ENCODE measurements at regions not wholly inside any gene's neighbourhood (a gene's known extent, or its start where the extent isn't known, plus 50 kb on each side); places are given as distances from the start of the nearest gene placed in this dataset.
A peak's percentile ranks its signal among the peaks of the same experiment; 100 is the strongest.

- H2BK120ac ChIP-seq (ENCODE audit: low read depth, low read length): no peak overlapping the region
- no peaks in the 10 kb centered on the region for H3K27me3 ChIP-seq (ENCODE audit: control insufficient read depth in 3 of 3, insufficient read depth in 3 of 3, low read depth in 1 of 3, low read length in 3 of 3)
- DNase-seq (ENCODE audit: low spot score): no peak
- H3K23ac ChIP-seq (ENCODE audit: low read depth, low read length, poor library complexity): no peak overlapping the region
- H2BK15ac ChIP-seq (ENCODE audit: low read length): no peak overlapping the region
- no peak overlapping the region for H2BK5ac ChIP-seq (ENCODE audit: low read length)
- H2AK5ac ChIP-seq (ENCODE audit: low read depth, low read length): peak overlapping the region; percentile 56
- H4K8ac ChIP-seq (ENCODE audit: low read depth, low read length): no peak overlapping the region
- H4K91ac ChIP-seq (ENCODE audit: low read depth, low read length, poor library complexity): no peak overlapping the region
- no peak overlapping the region for H3K27ac ChIP-seq (replicated peaks; ENCODE audit: low read length)
- peak overlapping the region; percentile 10 for H3K9ac ChIP-seq (ENCODE audit: low read depth, low read length, poor library complexity)
- peaks cover 0 to 2% of the 10 kb centered on the region in 2 donors for H3K9me3 ChIP-seq (replicated peaks in 1 of 2; ENCODE audit: control insufficient read depth in 2 of 2, insufficient read depth in 1 of 2, low read depth in 1 of 2, low read length in 2 of 2)
- H3K79me1 ChIP-seq (ENCODE audit: low read depth, low read length): no peaks in the 10 kb centered on the region
- no peaks in the 10 kb centered on the region for H3K36me3 ChIP-seq (replicated peaks in 1 of 2; ENCODE audit: control insufficient read depth in 2 of 2, insufficient read depth in 2 of 2, low read length in 2 of 2)
- no CpG with 5 or more reads among the region's 12 CpGs for WGBS, 2 donors (ENCODE audit: extremely low coverage in 2 of 2, insufficient read length in 2 of 2, insufficient replicate concordance in 1 of 2)
- no peak overlapping the region for H3K4me3 ChIP-seq (ENCODE audit: low read length in 2 of 2)
- no peak overlapping the region for H3K4me2 ChIP-seq (ENCODE audit: insufficient read depth, low read length, poor library complexity, severe bottlenecking)
- peak overlapping the region; percentile 13 for H3K18ac ChIP-seq (ENCODE audit: low read length)
- H2AFZ ChIP-seq (ENCODE audit: low read length): peak overlapping the region; percentile 80
- peaks cover 0 to 7% of the 10 kb centered on the region in 2 donors for H3K4me1 ChIP-seq (ENCODE audit: control insufficient read depth in 2 of 2, insufficient read depth in 1 of 2, low read depth in 1 of 2, low read length in 2 of 2)
- H3K4ac ChIP-seq (ENCODE audit: low read length): no peak overlapping the region
- no peak overlapping the region for H2BK12ac ChIP-seq (ENCODE audit: low read length)
- H3K14ac ChIP-seq (ENCODE audit: low read length): no peak overlapping the region
These were observed 73.4 kb upstream of the BOD1 start for GRCh38 chr5:173689737-173690360.

- Histone ChIP-seq H3K14ac (ENCODE audit: low read length) (peak overlapping the region; percentile 43), H2BK12ac (ENCODE audit: low read length) (no peak overlapping the region), H3K4ac (ENCODE audit: low read length) (no peak overlapping the region), H3K36me3 (replicated peaks in 1 of 2; ENCODE audit: control insufficient read depth in 2 of 2, insufficient read depth in 2 of 2, low read length in 2 of 2) (no peaks in the 10 kb centered on the region), H2AK5ac (ENCODE audit: low read depth, low read length) (no peak overlapping the region), H3K9me3 (replicated peaks in 1 of 2; ENCODE audit: control insufficient read depth in 2 of 2, insufficient read depth in 1 of 2, low read depth in 1 of 2, low read length in 2 of 2) (peaks cover 0 to 2% of the 10 kb centered on the region in 2 donors), H2BK15ac (ENCODE audit: low read length) (no peak overlapping the region), H3K23ac (ENCODE audit: low read depth, low read length, poor library complexity) (no peak overlapping the region), H3K18ac (ENCODE audit: low read length) (no peak overlapping the region), H3K27me3 (ENCODE audit: control insufficient read depth in 3 of 3, insufficient read depth in 3 of 3, low read depth in 1 of 3, low read length in 3 of 3) (peaks cover 0 to 3% (median 0%) of the 10 kb centered on the region in 3 experiments), H3K9ac (ENCODE audit: low read depth, low read length, poor library complexity) (peak overlapping the region; percentile 3), H3K79me1 (ENCODE audit: low read depth, low read length) (no peaks in the 10 kb centered on the region), H3K27ac (replicated peaks; ENCODE audit: low read length) (no peak overlapping the region), H2BK120ac (ENCODE audit: low read depth, low read length) (no peak overlapping the region), H3K4me2 (ENCODE audit: insufficient read depth, low read length, poor library complexity, severe bottlenecking) (no peak overlapping the region), H3K4me3 (ENCODE audit: low read length in 2 of 2) (no peak overlapping the region), H3K4me1 (ENCODE audit: control insufficient read depth in 2 of 2, insufficient read depth in 1 of 2, low read depth in 1 of 2, low read length in 2 of 2) (peaks cover 0 to 7% of the 10 kb centered on the region in 2 donors), H4K91ac (ENCODE audit: low read depth, low read length, poor library complexity) (no peak overlapping the region), H4K8ac (ENCODE audit: low read depth, low read length) (no peak overlapping the region), H2AFZ (ENCODE audit: low read length) (no peak overlapping the region), H2BK5ac (ENCODE audit: low read length) (no peak overlapping the region)
- no peak for DNase-seq (ENCODE audit: low spot score)
These were observed 75.5 kb upstream of the BOD1 start for GRCh38 chr5:173691931-173692330.

DNA sequence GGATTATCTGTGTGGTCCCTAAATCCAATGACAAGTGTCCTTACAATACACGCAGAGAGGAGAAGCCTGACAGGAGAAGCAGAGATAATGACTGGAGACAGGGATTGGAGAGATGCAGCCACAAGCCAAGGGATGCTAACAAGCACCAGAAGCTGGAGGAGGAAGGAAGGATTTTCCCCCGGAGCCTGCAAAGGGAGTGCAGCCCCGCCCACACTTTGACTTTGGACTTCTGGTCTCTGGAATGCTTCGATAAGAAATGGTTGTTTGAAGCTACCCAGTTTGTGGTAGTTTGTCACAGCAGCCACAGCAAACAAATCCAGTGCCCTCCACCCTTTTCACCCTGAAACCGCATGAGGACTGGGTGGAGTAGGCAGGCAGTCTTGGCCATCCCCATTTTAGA lies 77.2 kb upstream of the BOD1 start:
- Histone ChIP-seq H3K4ac (ENCODE audit: low read length) (no peak overlapping the region), H2BK120ac (ENCODE audit: low read depth, low read length) (no peak overlapping the region), H3K14ac (ENCODE audit: low read length) (no peak overlapping the region), H2AK5ac (ENCODE audit: low read depth, low read length) (no peak overlapping the region), H3K23ac (ENCODE audit: low read depth, low read length, poor library complexity) (no peak overlapping the region), H2BK12ac (ENCODE audit: low read length) (no peak overlapping the region), H2BK5ac (ENCODE audit: low read length) (no peak overlapping the region), H2AFZ (ENCODE audit: low read length) (no peak overlapping the region), H3K4me1 (ENCODE audit: control insufficient read depth in 2 of 2, insufficient read depth in 1 of 2, low read depth in 1 of 2, low read length in 2 of 2) (peaks cover 0 to 7% of the 10 kb centered on the region in 2 donors), H3K36me3 (replicated peaks in 1 of 2; ENCODE audit: control insufficient read depth in 2 of 2, insufficient read depth in 2 of 2, low read length in 2 of 2) (no peaks in the 10 kb centered on the region), H2BK15ac (ENCODE audit: low read length) (no peak overlapping the region), H3K4me2 (ENCODE audit: insufficient read depth, low read length, poor library complexity, severe bottlenecking) (no peak overlapping the region), H3K9me3 (replicated peaks in 1 of 2; ENCODE audit: control insufficient read depth in 2 of 2, insufficient read depth in 1 of 2, low read depth in 1 of 2, low read length in 2 of 2) (peaks cover 0 to 2% of the 10 kb centered on the region in 2 donors), H3K79me1 (ENCODE audit: low read depth, low read length) (no peaks in the 10 kb centered on the region), H3K18ac (ENCODE audit: low read length) (no peak overlapping the region), H3K4me3 (ENCODE audit: low read length in 2 of 2) (no peak overlapping the region), H3K27me3 (ENCODE audit: control insufficient read depth in 3 of 3, insufficient read depth in 3 of 3, low read depth in 1 of 3, low read length in 3 of 3) (peaks cover 0 to 11% (median 0%) of the 10 kb centered on the region in 3 experiments), H4K91ac (ENCODE audit: low read depth, low read length, poor library complexity) (no peak overlapping the region), H3K27ac (replicated peaks; ENCODE audit: low read length) (no peak overlapping the region), H4K8ac (ENCODE audit: low read depth, low read length) (no peak overlapping the region), H3K9ac (ENCODE audit: low read depth, low read length, poor library complexity) (no peak overlapping the region)
- DNase-seq (ENCODE audit: low spot score): no peak
- no CpG with 5 or more reads among the region's 5 CpGs for WGBS, 2 donors (ENCODE audit: extremely low coverage in 2 of 2, insufficient read length in 2 of 2, insufficient replicate concordance in 1 of 2)

GRCh38 chr5:173696216-173696615 lies 79.8 kb upstream of the BOD1 start:
- Histone ChIP-seq H3K4ac (ENCODE audit: low read length) (no peak overlapping the region), H2BK5ac (ENCODE audit: low read length) (no peak overlapping the region), H3K4me2 (ENCODE audit: insufficient read depth, low read length, poor library complexity, severe bottlenecking) (no peak overlapping the region), H3K4me3 (ENCODE audit: low read length in 2 of 2) (no peak overlapping the region), H2AK5ac (ENCODE audit: low read depth, low read length) (no peak overlapping the region), H3K18ac (ENCODE audit: low read length) (no peak overlapping the region), H3K27ac (replicated peaks; ENCODE audit: low read length) (no peak overlapping the region), H3K14ac (ENCODE audit: low read length) (no peak overlapping the region), H3K27me3 (ENCODE audit: control insufficient read depth in 3 of 3, insufficient read depth in 3 of 3, low read depth in 1 of 3, low read length in 3 of 3) (peaks cover 0 to 15% (median 0%) of the 10 kb centered on the region in 3 experiments), H4K91ac (ENCODE audit: low read depth, low read length, poor library complexity) (no peak overlapping the region), H3K9me3 (replicated peaks in 1 of 2; ENCODE audit: control insufficient read depth in 2 of 2, insufficient read depth in 1 of 2, low read depth in 1 of 2, low read length in 2 of 2) (peaks cover 0 to 2% of the 10 kb centered on the region in 2 donors), H3K4me1 (ENCODE audit: control insufficient read depth in 2 of 2, insufficient read depth in 1 of 2, low read depth in 1 of 2, low read length in 2 of 2) (no peaks in the 10 kb centered on the region), H2BK15ac (ENCODE audit: low read length) (no peak overlapping the region), H3K23ac (ENCODE audit: low read depth, low read length, poor library complexity) (no peak overlapping the region), H2BK12ac (ENCODE audit: low read length) (no peak overlapping the region), H3K36me3 (replicated peaks in 1 of 2; ENCODE audit: control insufficient read depth in 2 of 2, insufficient read depth in 2 of 2, low read length in 2 of 2) (no peaks in the 10 kb centered on the region), H2BK120ac (ENCODE audit: low read depth, low read length) (no peak overlapping the region), H4K8ac (ENCODE audit: low read depth, low read length) (no peak overlapping the region), H2AFZ (ENCODE audit: low read length) (no peak overlapping the region), H3K79me1 (ENCODE audit: low read depth, low read length) (no peaks in the 10 kb centered on the region), H3K9ac (ENCODE audit: low read depth, low read length, poor library complexity) (no peak overlapping the region)
- no peak for DNase-seq (ENCODE audit: low spot score)
- no CpG with 5 or more reads among the region's 3 CpGs for WGBS, 2 donors (ENCODE audit: extremely low coverage in 2 of 2, insufficient read length in 2 of 2, insufficient replicate concordance in 1 of 2)
